C4-2B (cell line): ENCODE measurements at regions not wholly inside any gene's neighbourhood (a gene's known extent, or its start where the extent isn't known, plus 50 kb on each side); places are given as distances from the start of the nearest gene placed in this dataset.

Experiments used
- CTCF ChIP-seq: fragments of 450-650 bp; conservative IDR thresholded peaks from 2 replicates; pipeline ENCODE4 v1.5.1; 2017; ENCODE audit warnings: mild to moderate bottlenecking
- ZFX ChIP-seq: fragments of 450-650 bp; IDR thresholded peaks from 2 replicates; pipeline ENCODE4 v1.6.1; 2017

GRCh38 chr15:99823346-99823745, 90.1 kb upstream of the LYSMD4 start:
- TF ChIP-seq CTCF (no peak), ZFX (no peak)
